Stimulated activated CD8-positive, alpha-beta memory T cell treated with anti-CD3 and anti-CD28 coated beads, Interleukin-4, amount 100 ng/mL, for 4 hours (primary cell): ENCODE measurements at regions not wholly inside any gene's neighbourhood (a gene's known extent, or its start where the extent isn't known, plus 50 kb on each side); places are given as distances from the start of the nearest gene placed in this dataset.
A peak's percentile ranks its signal among the peaks of the same experiment; 100 is the strongest.
"Not testable (repeated sequence)": the region's sequence is repeated elsewhere in the genome, so short reads cannot be mapped to it uniquely, and the experiment has no call there.

Experiments
- DNase-seq, 2 donors: peaks; one replicate each; pipeline ENCODE4 v3.0.0-alpha.2; 2020; ENCODE audit warnings: low read depth in 2 of 2, low spot score in 1 of 2

- DNase-seq: no peak
Observed at GRCh38 chr7:136424058-136424457, 444.4 kb upstream of the CHRM2 start.

GRCh38 chr7:136419740-136420139 lies 442.6 kb upstream of the MTPN start:
- DNase-seq: not testable (repeated sequence)

- no peak for DNase-seq
Observed at GRCh38 chr7:136412952-136413351, 435.8 kb upstream of the MTPN start.

- DNase-seq: peak in 1 of 2 donors; percentile 2
Observed at GRCh38 chr7:136405931-136406777, 429.0 kb upstream of the MTPN start.

GRCh38 chr7:136403591-136403990 lies 426.4 kb upstream of the MTPN start:
- DNase-seq: no peak

GRCh38 chr7:136400877-136401276 lies 423.7 kb upstream of the MTPN start:
- no peak for DNase-seq

- DNase-seq: no peak
Observed at GRCh38 chr7:136399385-136399784, 422.2 kb upstream of the MTPN start.

GRCh38 chr7:136392856-136393255 lies 415.7 kb upstream of the MTPN start:
- no peak for DNase-seq

GRCh38 chr7:136391371-136391770 lies 414.2 kb upstream of the MTPN start:
- DNase-seq: no peak

GRCh38 chr7:136389933-136390332 lies 412.8 kb upstream of the MTPN start:
- DNase-seq: no peak

- DNase-seq: no peak
Observed at GRCh38 chr7:136386876-136387275, 409.7 kb upstream of the MTPN start.

GRCh38 chr7:136371409-136371808 lies 394.2 kb upstream of the MTPN start:
- not testable (repeated sequence) for DNase-seq

GRCh38 chr7:136370137-136370536 lies 393.0 kb upstream of the MTPN start:
- no peak for DNase-seq

- no peak for DNase-seq
Observed at GRCh38 chr7:136369225-136369624, 392.1 kb upstream of the MTPN start.

- DNase-seq: no peak
Observed at GRCh38 chr7:136359333-136359903, 382.3 kb upstream of the MTPN start.

- no peak for DNase-seq
Observed at GRCh38 chr7:136353287-136353686, 376.1 kb upstream of the MTPN start.

- no peak for DNase-seq
Observed at GRCh38 chr7:136348542-136349192, 371.5 kb upstream of the MTPN start.

- DNase-seq: no peak
Observed at GRCh38 chr7:136348142-136348541, 371.0 kb upstream of the MTPN start.

- DNase-seq: no peak
Observed at GRCh38 chr7:136347488-136347887, 370.3 kb upstream of the MTPN start.

GRCh38 chr7:136342251-136342650 lies 365.1 kb upstream of the MTPN start:
- no peak for DNase-seq

- DNase-seq: no peak
Observed at GRCh38 chr7:136339464-136339863, 362.3 kb upstream of the MTPN start.

- DNase-seq: no peak
Observed at GRCh38 chr7:136336932-136337331, 359.8 kb upstream of the MTPN start.
